ENCODE measurements at regions not wholly inside any gene's neighbourhood (a gene's known extent, or its start where the extent isn't known, plus 50 kb on each side); places are given as distances from the start of the nearest gene placed in this dataset.

- peaks cover 15% of the 10 kb centered on the region for H3K27me3 Mint-ChIP-seq
- H3K36me3 Mint-ChIP-seq = no peaks in the 10 kb centered on the region
- no peaks in the 10 kb centered on the region for H3K9me3 Mint-ChIP-seq (ENCODE audit: low read depth)
- no peak overlapping the region for H3K4me3 Mint-ChIP-seq
- H3K4me1 Mint-ChIP-seq (ENCODE audit: low read depth) = no peaks in the 10 kb centered on the region
- H3K27ac Mint-ChIP-seq = no peak overlapping the region
These were observed 104.7 kb upstream of the PAX6 start for GRCh38 chr11:31915867-31916266.

GRCh38 chr11:31913985-31914384 lies 102.9 kb upstream of the PAX6 start:
- no peak overlapping the region for H3K4me3 Mint-ChIP-seq
- peaks cover 12% of the 10 kb centered on the region for H3K27me3 Mint-ChIP-seq
- H3K9me3 Mint-ChIP-seq (ENCODE audit: low read depth) = no peaks in the 10 kb centered on the region
- no peaks in the 10 kb centered on the region for H3K4me1 Mint-ChIP-seq (ENCODE audit: low read depth)
- no peaks in the 10 kb centered on the region for H3K36me3 Mint-ChIP-seq
- no peak overlapping the region for H3K27ac Mint-ChIP-seq

- no peak overlapping the region for H3K4me3 Mint-ChIP-seq
- H3K27me3 Mint-ChIP-seq = peaks cover 12% of the 10 kb centered on the region
- H3K4me1 Mint-ChIP-seq (ENCODE audit: low read depth) = no peaks in the 10 kb centered on the region
- H3K36me3 Mint-ChIP-seq = no peaks in the 10 kb centered on the region
- H3K9me3 Mint-ChIP-seq (ENCODE audit: low read depth) = no peaks in the 10 kb centered on the region
- H3K27ac Mint-ChIP-seq = no peak overlapping the region
These were observed 101.7 kb upstream of the PAX6 start for GRCh38 chr11:31912808-31913207.

DNA sequence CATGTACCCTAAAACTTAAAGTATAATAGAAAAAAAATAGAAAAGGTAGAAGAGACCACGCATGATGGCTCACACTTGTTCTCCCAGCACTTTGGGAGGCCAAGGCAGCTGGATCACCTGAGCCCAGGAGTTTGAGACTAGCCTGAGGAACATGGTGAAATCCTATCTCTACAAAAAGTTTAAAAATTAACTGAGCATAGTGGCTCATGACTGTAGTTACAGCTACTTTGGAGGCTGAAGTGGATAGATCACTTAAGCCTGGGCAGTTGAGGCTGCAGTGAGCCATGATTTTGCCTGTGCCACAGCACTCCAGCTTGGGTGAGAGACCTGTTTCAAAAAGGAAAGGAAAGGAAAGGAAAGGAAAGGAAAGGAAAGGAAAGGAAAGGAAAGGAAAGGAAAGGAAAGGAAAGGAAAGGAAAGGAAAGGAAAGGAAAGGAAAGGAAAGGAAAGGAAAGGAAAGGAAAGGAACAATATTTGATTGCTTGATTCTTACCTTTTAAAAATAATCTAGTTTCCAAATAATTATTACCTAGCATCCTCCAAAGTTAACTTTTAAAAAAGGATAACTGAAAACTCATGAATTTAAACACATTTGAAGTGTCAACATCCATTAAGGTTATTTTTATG lies 99.9 kb upstream of the PAX6 start:
- no peaks in the 10 kb centered on the region for H3K4me1 Mint-ChIP-seq (ENCODE audit: low read depth)
- no peak overlapping the region for H3K27ac Mint-ChIP-seq
- H3K27me3 Mint-ChIP-seq = peaks cover 13% of the 10 kb centered on the region
- H3K4me3 Mint-ChIP-seq = no peak overlapping the region
- H3K36me3 Mint-ChIP-seq = no peaks in the 10 kb centered on the region
- H3K9me3 Mint-ChIP-seq (ENCODE audit: low read depth) = no peaks in the 10 kb centered on the region

DNA sequence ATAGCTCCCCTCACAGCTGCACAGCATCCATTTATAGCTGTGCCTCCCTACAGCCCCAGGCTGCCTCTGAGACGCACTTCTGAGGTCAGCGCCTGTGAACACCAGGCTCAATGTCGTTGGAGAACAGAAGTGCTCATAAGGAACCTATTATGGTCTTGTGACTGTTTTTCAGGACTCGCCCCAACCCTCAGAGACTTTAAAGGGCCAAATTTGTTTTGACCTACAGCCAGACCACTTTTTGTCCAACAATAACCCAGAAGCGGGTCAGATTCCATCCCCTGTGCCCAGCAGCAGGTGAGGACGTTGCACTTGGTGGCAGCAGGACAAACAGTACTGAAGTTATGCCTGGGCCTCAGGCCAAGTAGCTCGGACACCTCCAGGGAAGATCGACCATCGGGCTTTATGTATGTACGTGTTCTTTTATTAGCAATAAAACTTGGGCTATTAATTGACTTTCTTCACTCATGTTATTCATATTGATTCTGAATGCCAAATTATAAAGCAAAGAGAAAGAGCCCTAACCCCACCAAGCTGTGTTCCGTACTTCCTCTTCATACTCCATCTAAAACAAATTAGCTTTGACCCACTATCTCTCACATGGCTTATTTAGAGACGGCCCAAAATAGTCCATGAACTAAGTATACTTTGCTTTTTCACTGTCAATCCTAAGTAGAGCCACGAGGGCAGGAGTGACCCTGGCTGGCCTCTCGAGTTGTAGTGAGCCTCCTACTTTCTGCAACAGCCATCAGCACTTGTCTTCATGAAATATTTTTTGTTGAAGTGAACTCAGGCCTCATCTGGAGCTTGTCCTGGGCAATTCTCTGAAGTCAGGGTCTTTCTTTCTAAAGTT lies 92.3 kb upstream of the PAX6 start:
- Mint-ChIP-seq H3K4me3 (no peak overlapping the region), H3K27me3 (peaks cover 26% of the 10 kb centered on the region), H3K4me1 (ENCODE audit: low read depth) (no peaks in the 10 kb centered on the region), H3K36me3 (no peaks in the 10 kb centered on the region), H3K27ac (no peak overlapping the region), H3K9me3 (ENCODE audit: low read depth) (no peaks in the 10 kb centered on the region)

DNA sequence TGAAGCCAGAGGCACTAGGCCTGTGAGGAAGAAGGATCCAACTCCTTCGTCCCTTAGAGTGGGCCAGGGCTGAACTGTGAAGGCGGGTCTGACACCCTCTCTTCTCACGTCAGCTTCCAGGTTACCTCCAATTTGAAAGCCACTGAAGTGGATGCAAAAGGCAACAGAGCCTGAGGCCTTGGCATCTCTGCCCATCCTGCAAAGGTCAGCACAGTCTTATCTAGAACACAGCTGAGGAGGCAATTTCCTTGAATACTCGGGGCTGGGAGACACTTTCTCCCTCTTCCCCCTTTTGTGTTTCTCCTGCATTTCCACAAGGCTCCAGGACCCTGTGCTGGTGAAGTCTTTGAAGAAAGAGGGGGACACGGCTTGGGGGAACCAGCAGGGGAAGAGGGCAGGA lies 91.6 kb upstream of the PAX6 start:
- Mint-ChIP-seq H3K4me1 (ENCODE audit: low read depth) (no peaks in the 10 kb centered on the region), H3K4me3 (no peak overlapping the region), H3K27me3 (peaks cover 25% of the 10 kb centered on the region), H3K9me3 (ENCODE audit: low read depth) (no peaks in the 10 kb centered on the region), H3K27ac (no peak overlapping the region), H3K36me3 (no peaks in the 10 kb centered on the region)

DNA sequence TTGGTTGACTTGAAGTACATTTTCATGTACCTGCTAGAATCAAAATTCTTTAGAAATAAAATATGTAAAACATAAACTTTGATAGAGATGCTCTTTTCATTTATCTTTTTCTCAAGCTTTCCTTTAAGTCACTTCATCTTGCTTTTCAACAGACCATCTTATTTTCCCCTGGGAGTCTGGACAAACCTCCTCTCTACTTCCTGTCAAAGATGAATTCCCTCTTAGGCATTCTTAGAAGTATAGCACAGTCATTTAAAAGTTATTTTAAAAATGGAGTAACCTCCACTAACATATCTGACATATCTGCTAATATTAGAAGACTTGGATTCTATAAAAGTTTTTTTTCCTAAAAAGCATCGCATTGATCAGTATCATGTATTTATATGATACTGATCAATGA lies 84.8 kb upstream of the PAX6 start:
- H3K27me3 Mint-ChIP-seq = peaks cover 25% of the 10 kb centered on the region

GRCh38 chr11:31887180-31887579 lies 76.1 kb upstream of the PAX6 start:
- Mint-ChIP-seq H3K36me3 (no peaks in the 10 kb centered on the region), H3K27me3 (peaks cover 4% of the 10 kb centered on the region), H3K27ac (no peak overlapping the region), H3K4me3 (no peak overlapping the region), H3K4me1 (ENCODE audit: low read depth) (no peaks in the 10 kb centered on the region), H3K9me3 (ENCODE audit: low read depth) (no peaks in the 10 kb centered on the region)

More for the DNA sequence above, 84.8 kb upstream of the PAX6 start:
- Mint-ChIP-seq H3K36me3 (no peaks in the 10 kb centered on the region), H3K27ac (no peak overlapping the region), H3K4me3 (no peak overlapping the region), H3K4me1 (ENCODE audit: low read depth) (no peaks in the 10 kb centered on the region), H3K9me3 (ENCODE audit: low read depth) (no peaks in the 10 kb centered on the region)

- peaks cover 7% of the 10 kb centered on the region for H3K27me3 Mint-ChIP-seq
- no peaks in the 10 kb centered on the region for H3K9me3 Mint-ChIP-seq (ENCODE audit: low read depth)
- no peak overlapping the region for H3K4me3 Mint-ChIP-seq
- no peaks in the 10 kb centered on the region for H3K36me3 Mint-ChIP-seq
- no peaks in the 10 kb centered on the region for H3K4me1 Mint-ChIP-seq (ENCODE audit: low read depth)
- H3K27ac Mint-ChIP-seq = no peak overlapping the region
These were observed 73.0 kb upstream of the PAX6 start for GRCh38 chr11:31884080-31884479.

GRCh38 chr11:31883435-31883834 lies 72.3 kb upstream of the PAX6 start:
- H3K36me3 Mint-ChIP-seq = no peaks in the 10 kb centered on the region
- H3K27me3 Mint-ChIP-seq = peaks cover 7% of the 10 kb centered on the region
- H3K4me1 Mint-ChIP-seq (ENCODE audit: low read depth) = no peaks in the 10 kb centered on the region
- H3K4me3 Mint-ChIP-seq = no peak overlapping the region
- H3K27ac Mint-ChIP-seq = no peak overlapping the region
- H3K9me3 Mint-ChIP-seq (ENCODE audit: low read depth) = no peaks in the 10 kb centered on the region

DNA sequence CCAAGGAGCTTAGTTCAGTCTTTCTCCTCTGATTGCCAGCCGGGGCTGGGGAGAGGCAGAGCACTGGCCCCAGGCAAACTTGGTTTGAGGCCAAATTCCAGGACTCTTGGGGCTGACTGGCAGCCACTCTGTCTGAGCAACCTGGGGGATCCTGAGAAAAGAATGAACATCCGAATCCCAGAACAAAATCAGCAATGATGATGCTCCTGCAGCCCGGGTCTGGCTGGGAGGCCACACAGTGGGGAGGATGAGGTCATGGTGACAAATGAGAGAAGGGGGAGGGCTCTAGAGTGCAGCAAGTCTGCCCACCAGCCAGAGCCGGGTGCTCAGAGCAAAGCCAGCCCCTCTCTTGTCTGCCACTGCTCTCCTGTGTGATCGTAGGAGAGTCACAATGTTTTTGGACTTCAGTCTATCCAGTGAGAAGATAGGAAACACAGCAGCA lies 71.8 kb upstream of the PAX6 start:
- H3K9me3 Mint-ChIP-seq (ENCODE audit: low read depth) = no peaks in the 10 kb centered on the region
- H3K36me3 Mint-ChIP-seq = no peaks in the 10 kb centered on the region
- H3K27me3 Mint-ChIP-seq = peaks cover 7% of the 10 kb centered on the region
- no peaks in the 10 kb centered on the region for H3K4me1 Mint-ChIP-seq (ENCODE audit: low read depth)
- no peak overlapping the region for H3K4me3 Mint-ChIP-seq
- H3K27ac Mint-ChIP-seq = no peak overlapping the region

GRCh38 chr11:31881825-31882224 lies 70.7 kb upstream of the PAX6 start:
- Mint-ChIP-seq H3K36me3 (no peaks in the 10 kb centered on the region), H3K27me3 (peaks cover 7% of the 10 kb centered on the region)

GRCh38 chr11:31879681-31880080 lies 68.6 kb upstream of the PAX6 start:
- H3K36me3 Mint-ChIP-seq = no peaks in the 10 kb centered on the region
- H3K4me3 Mint-ChIP-seq = no peak overlapping the region
- no peak overlapping the region for H3K27ac Mint-ChIP-seq
- no peaks in the 10 kb centered on the region for H3K4me1 Mint-ChIP-seq (ENCODE audit: low read depth)
- peaks cover 12% of the 10 kb centered on the region for H3K27me3 Mint-ChIP-seq
- no peaks in the 10 kb centered on the region for H3K9me3 Mint-ChIP-seq (ENCODE audit: low read depth)

More at GRCh38 chr11:31881825-31882224, 70.7 kb upstream of the PAX6 start:
- Mint-ChIP-seq H3K27ac (no peak overlapping the region), H3K9me3 (ENCODE audit: low read depth) (no peaks in the 10 kb centered on the region), H3K4me3 (no peak overlapping the region), H3K4me1 (ENCODE audit: low read depth) (no peaks in the 10 kb centered on the region)

GRCh38 chr11:31877863-31878262 lies 66.7 kb upstream of the PAX6 start:
- H3K27me3 Mint-ChIP-seq = peaks cover 12% of the 10 kb centered on the region
- no peaks in the 10 kb centered on the region for H3K36me3 Mint-ChIP-seq
- H3K27ac Mint-ChIP-seq = no peak overlapping the region
- H3K4me1 Mint-ChIP-seq (ENCODE audit: low read depth) = no peaks in the 10 kb centered on the region
- no peak overlapping the region for H3K4me3 Mint-ChIP-seq
- H3K9me3 Mint-ChIP-seq (ENCODE audit: low read depth) = no peaks in the 10 kb centered on the region

DNA sequence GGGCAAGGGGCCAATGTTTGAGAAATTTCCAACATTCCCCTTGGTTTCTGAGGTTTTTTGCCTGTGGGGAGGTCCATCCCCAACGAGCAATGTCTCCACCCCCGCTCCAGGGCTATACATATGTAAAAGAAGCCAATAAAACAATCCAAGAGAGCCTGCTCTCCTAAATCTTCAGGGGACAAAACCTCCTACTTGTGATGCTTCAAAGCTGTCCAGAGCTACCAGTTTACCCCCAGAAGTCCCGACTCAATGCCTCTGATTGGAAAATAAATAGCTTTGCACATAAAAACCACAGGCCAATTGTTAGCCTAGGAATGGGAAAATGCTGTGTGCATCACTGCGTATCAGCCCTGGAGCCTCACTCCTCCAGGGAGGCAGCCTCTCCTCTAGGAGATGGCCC lies 66.0 kb upstream of the PAX6 start:
- H3K4me3 Mint-ChIP-seq = no peak overlapping the region
- no peaks in the 10 kb centered on the region for H3K36me3 Mint-ChIP-seq
- peaks cover 12% of the 10 kb centered on the region for H3K27me3 Mint-ChIP-seq
- H3K4me1 Mint-ChIP-seq (ENCODE audit: low read depth) = no peaks in the 10 kb centered on the region
- H3K9me3 Mint-ChIP-seq (ENCODE audit: low read depth) = no peaks in the 10 kb centered on the region
- H3K27ac Mint-ChIP-seq = no peak overlapping the region

Measured in activated naive CD8-positive, alpha-beta T cell (primary cell).